Stimulated activated CD8-positive, alpha-beta memory T cell treated with anti-CD3 and anti-CD28 coated beads, Interleukin-4, amount 100 ng/mL, for 1 hour (primary cell): ENCODE measurements at regions not wholly inside any gene's neighbourhood (a gene's known extent, or its start where the extent isn't known, plus 50 kb on each side); places are given as distances from the start of the nearest gene placed in this dataset.
A peak's percentile ranks its signal among the peaks of the same experiment; 100 is the strongest.

Experiments
- DNase-seq, 2 donors: peaks; one replicate each; pipeline ENCODE4 v3.0.0-alpha.2; 2020; ENCODE audit warnings: low read depth in 2 of 2, low spot score in 1 of 2

DNA sequence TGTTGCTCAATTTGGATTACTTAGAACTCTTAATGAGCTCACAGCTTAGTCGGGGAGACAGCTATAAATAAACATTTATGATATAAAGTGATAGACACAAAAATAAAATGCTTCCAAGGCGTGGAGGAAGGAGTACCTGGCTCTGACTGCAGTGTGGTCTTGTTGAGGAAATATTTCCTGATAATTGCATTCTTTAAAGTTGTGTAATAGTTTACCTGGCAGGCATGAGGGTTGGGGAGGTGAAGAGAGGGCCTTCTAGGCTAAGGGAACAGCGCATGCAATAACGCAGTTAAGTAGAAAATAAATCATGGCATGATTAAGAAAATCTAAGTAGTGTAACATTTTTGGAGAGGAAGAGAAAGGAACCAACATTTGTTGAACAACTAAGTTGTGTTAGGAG lies 260.5 kb upstream of the ATP2B1 start:
- no peak for DNase-seq

DNA sequence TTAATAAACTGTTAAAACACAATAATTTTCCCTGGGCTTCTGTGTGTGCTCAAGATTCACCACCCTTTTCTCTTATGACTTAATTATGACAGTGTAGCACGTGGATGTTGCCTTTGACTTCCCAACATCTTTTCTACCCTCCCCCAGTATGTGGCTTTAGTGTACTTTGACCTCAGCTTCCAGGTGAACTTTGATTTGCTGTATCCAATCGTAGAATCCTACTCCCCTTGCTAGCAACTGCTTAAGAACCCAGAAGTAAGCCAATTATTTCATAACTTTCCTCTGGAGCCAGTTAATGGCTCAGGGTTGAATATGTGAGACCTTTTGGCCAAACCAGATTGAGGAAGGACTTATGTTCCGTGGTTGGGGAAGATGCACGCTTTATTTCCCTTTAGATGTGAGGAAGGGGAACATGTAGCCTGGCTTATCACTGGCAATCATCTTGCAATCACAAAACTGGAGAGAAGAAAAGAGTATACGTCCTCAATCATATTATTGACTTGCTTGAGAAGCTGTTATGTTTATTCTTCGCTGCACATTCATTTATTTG lies 259.6 kb upstream of the ATP2B1 start:
- DNase-seq: no peak

DNA sequence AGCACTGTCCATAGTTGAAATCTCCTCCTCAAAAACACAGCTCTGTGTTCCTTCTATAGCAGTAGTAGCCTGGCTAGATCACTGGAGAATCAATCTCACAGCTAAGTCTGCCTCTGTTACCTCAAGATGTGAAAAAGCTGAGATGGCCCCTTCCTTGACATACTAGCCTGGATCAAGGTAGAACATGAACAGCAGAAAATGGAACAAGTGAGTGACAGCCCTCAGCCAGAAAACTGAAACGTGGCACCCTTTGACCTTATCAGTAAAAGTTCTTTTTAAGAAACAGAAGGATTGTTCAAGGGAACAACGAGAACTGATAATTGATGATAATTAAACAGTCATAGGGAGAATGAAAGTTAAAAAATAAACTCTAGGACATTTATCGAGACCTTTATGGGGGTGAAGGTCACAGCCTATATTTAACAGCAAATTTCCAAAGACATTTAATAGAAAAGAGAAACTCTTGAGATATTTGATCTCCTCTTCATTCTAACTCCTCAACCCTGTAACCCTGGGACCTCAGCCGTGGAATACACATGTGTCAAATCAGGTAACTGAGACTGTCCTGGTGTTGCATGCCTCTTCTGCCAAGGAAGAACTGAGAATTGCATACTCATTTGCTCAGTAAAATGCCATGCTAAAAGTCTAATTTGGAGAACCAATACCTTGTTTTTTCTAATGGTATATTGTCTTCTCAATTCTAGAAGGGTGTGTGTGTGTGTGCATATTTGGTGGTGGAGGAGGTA lies 258.0 kb upstream of the ATP2B1 start:
- no peak for DNase-seq

GRCh38 chr12:89965993-89966392 lies 257.4 kb upstream of the ATP2B1 start:
- DNase-seq: no peak

GRCh38 chr12:89962648-89963047 lies 254.0 kb upstream of the ATP2B1 start:
- no peak for DNase-seq

DNA sequence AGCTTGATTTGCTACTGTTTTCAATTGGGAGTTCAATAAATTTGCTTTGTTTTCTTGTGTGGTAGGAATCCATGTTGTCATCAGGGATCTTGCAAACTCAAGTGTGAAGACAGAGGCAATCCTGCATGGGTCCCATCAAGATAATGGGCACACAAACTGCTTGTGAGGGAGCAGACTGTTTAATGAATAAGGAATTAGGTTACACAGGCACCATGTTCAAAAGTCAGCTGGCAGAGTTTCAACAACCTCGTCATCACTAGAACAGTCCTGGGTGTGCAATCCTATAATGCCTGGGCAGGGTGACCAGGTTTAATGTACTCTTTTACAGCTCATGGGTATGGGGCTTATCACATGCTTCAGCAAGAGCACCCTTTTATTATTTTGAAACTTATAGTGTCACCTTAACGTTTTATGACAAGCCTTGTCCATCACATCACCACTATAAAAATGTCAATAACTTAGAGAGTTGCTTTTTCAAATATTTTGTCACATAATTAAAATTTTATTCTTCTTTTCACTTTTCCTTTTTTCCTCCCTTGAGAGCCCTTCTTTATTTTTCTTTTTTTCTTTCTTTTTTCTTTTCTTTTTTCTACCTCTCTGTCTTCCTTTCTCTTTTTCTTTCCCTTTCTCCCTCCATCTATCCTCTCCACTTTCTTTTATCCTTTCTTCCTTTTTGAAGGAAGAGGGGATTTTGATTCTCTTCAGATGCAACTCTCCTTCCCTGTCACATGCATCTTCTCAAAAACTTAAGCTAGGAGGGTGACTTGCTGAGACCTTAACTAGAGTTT lies 252.2 kb upstream of the ATP2B1 start:
- no peak for DNase-seq

GRCh38 chr12:89960011-89960507 lies 251.4 kb upstream of the ATP2B1 start:
- DNase-seq: no peak

DNA sequence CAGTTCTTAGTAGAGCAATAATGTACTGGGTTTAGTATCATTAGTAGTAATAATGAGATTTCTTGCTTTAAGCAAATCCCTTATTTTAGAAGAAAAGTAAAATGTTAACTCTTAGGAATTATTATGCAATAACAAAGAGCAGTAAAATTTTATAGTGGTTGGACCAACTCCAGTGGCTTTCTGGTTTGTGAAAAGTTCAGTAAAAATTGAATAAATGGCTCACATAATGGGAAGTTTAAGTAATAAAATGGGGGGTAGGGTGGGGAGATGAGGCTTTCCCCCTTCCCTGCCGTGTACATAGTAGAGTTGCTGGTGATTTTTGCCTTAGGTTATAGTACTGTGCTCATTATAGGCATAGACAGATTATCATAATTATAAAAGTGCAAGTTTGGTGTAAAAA lies 250.5 kb upstream of the ATP2B1 start:
- no peak for DNase-seq

DNA sequence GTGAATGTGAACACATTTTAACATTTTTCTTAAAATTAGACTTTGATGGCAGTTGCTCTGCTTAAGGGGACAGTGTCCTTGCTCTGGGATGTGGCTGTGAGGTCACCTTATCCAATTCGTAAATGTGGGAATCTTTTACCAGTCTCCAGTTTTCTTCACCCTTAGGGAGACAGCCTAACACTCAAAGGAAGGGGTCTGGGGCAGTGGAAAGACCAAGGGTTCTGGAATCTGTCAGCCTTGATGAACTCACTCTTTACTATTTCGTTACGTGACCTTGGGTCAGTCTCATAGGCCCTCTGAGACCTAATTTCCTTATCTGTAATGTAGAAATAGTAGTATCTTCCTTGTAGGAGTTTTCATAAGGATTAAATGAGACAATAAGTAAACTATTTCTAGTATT lies 245.6 kb upstream of the ATP2B1 start:
- DNase-seq: no peak

- DNase-seq: no peak
These were observed 243.0 kb upstream of the ATP2B1 start for GRCh38 chr12:89951694-89952060.

DNA sequence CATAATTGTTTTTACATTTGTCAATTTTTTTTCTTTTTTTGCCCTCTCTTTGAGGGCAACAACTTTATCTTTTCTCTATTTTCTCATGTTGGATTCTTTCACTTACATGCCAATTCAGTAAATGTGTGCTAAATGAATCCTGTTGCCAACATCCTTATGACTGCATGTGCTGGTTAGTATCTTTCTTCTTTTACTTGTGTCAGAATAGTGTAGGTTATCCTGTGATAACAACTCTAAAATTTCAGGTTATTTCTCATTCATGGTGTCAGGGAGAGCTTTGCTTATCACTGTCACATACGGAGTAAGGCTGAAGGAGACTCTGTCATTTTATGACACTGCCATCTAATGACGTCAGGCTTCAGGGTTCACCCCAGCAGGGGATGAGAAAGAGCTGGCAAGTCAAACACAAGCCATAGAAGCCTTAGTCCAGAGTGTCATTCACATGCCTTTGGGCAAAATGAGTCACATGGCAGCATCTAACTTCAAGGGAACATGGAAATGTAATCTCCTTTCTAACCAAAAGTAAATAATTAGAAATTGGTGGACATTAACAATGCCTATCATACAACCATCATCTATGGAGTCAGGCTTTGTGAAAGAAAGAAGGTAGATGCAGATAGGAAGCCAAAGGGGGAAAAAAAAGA lies 242.5 kb upstream of the ATP2B1 start:
- DNase-seq: no peak

DNA sequence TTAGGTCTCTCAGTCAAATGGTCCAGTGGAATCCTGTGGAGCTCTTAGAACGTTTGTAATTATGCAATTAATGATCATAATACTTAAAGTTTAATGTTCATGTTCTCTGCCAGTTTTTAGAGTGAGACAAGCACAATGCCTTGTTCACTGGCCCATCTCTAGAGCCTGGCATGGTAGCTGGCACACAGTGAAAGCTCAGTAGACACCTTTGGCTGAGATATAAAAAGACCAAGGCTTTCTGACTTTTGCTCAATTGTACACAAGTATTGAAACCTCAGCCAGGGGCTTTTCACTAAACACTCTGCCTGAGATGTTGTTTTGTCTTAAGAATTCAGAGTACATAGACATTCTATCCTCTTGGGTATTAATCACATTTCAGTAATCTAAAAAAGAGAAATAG lies 241.8 kb upstream of the ATP2B1 start:
- DNase-seq: no peak

DNA sequence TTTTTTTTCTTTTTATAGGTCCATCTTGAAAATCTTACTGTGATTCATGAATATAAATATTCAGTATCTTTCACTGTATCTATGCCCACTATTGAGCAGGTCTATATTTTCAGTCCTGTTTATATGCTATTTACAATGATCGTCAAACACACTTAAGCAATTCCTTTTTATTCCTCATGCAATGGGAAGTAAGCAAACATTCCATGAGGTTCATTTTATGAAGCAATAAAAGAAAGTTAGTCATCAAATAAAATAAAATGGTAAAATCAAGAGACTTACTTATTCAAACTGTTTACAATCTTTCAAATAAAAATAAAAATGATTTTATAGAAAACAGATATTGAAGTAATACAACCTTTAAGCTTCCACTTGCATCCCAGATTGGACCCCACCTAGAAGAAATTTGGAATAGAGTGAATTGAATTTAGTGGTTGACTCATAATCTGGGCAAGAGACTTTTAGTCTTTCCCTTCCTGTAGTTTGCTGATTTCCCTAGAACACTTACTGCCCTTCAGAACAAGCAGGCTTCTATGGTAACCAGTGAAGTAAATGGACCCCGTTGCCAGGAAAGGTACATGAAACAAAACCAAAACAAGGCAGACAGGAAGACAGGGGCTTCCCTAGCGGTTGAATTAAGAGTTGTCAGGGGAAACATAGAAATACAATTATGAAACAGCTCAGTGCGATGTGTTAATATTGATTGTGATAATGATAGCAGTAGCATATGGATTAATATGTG lies 241.0 kb upstream of the ATP2B1 start:
- DNase-seq: peak in 1 of 2 donors; percentile 19

DNA sequence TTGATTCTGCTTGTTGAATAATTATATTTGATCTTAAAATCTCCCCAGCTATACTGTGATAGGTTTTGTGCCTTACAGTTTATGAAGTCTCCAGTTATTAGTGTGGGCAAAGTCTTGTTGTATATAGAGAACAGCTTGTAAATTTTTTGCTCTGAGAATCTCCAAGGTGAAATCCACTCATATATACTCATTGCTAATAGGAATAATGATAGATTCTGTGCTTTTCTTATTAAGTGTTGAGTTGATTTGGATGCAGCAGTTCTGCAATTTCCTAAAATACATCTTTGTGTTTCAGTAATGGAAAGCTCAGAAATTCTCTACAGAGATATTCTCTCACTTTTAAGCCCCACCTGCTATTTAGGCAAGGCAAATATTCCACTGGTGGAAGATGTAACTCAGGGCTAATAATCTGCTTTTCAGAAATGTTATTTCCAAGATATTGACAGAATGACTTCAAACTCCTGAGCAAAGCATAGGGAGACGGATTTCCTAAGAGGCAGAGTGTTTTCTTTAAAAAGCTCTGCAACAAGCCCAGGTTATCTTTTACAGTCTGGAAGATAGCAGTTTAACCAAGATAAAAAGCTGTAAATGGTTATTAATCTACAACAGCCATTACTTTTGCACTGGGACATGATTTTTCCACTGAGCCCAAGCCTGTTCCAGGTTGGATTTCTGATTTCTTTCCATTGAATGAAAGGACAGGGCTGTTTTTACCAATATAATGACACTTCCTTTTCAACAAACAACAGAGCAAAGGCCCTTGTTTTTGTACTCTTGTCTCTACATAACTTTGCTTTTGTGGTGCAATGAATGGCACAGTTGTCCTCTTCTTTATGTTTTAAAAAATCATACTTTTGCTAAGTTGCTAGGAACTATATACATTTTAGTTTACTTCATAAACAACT lies 239.9 kb upstream of the ATP2B1 start:
- DNase-seq: no peak

- DNase-seq: no peak
These were observed 239.0 kb upstream of the ATP2B1 start for GRCh38 chr12:89947437-89948270.

DNA sequence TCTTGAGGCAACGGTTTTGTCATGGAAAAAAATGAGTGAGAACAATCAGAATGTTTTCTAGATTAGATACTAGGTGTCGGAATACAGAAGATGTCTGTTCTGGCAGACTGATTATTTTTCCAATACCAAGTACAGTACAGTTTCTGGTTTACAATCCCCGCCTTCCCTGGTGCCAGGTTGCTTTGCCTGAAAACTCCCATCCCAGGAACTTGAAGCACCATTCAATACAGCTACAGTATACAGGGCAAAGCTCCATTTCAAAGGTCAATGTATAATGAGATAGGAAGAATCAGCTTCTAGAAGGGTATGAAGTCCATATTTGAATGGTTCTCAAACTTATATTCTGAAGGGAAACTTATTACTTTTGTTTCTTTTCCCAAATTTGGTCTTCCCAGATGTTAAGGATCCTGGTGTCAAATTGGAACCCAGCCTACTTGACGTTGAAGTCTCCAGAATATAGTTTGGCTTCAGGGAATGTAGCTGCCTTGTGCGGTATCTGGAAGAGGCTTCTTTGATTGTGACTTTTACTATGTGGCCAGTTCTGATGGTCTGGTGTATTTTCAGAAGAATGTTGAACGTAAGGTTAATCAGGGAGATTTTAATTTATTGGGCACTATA lies 238.0 kb upstream of the ATP2B1 start:
- DNase-seq: no peak

DNA sequence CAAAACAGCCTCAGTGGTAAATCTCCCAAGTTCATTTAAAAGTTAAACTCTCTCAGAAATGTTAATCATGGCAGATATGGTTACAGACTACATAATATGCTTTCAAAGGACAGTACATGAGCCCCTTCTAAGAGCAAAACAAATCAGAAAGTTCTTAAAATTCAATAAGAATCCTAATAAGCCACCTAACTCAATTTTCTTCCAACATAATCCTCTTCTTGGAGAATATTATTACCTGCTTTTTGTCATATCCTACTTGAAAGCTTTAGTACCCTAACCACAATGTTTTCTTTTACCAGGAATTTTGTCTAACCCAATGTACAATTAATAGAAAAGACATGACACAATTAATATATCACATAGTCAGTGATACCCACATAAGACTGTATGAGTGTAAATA lies 236.5 kb upstream of the ATP2B1 start:
- no peak for DNase-seq

DNA sequence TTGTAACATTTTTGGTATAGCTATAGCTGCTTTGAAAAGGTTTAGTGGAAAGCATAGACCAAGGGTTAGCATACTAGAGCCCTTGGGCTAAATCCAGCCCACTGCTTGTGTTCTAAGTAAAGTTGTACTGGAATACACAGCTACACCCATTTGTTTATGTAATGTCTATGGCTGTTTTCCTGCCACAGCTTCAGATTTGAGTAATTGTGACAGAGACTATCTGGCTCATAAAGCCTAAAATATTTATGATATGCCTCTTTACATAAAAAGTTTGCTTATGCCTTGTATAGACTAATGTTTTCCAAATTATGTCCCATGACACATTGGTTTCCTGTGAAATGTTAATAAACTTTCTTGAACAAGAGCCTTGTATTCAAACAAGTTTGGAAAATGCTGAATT lies 234.8 kb upstream of the ATP2B1 start:
- no peak for DNase-seq

DNA sequence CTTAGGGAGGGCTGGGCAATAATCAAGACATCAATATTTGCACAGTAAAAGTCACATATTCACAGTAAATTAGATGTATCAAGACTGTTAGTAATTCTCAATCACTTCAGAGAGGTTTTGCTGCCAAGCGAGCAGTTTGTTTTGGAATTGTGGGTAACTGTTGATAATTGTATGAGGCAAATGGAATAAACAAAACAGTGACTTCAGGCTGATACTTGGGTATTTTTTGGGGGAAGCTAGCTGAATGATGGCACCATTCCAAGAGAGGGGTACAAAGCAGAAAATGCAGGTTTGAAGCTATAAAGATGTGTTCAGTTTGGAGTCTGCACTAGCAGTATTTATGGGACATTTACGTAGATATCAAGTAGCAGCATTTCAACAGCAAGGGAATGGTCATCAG lies 232.8 kb upstream of the ATP2B1 start:
- no peak for DNase-seq
